HepG2 (cell line): ENCODE measurements at regions not wholly inside any gene's neighbourhood (a gene's known extent, or its start where the extent isn't known, plus 50 kb on each side); places are given as distances from the start of the nearest gene placed in this dataset.

Source experiments
- EZH2 ChIP-seq: conservative IDR thresholded peaks from 2 replicates; pipeline ENCODE4 v1.6.1; 2012; ENCODE audit warnings: mild to moderate bottlenecking, low read depth, low read length, moderate library complexity
- RBM22 ChIP-seq: fragments of 200-400 bp; formaldehyde crosslinking; optimal IDR thresholded peaks from 2 replicates; pipeline ENCODE3; 2017; ENCODE audit warnings: mild to moderate bottlenecking, low read length, moderate library complexity
- SAP130 ChIP-seq: IDR thresholded peaks from 2 replicates; pipeline ENCODE4 v1.6.1; 2016; ENCODE audit warnings: low read depth
- ZNF232 ChIP-seq: sonication (generic); formaldehyde crosslinking; IDR thresholded peaks from 2 replicates; pipeline ENCODE4 v1.4.0; 2020; ENCODE audit warnings: missing genetic modification reagents, borderline replicate concordance
- TF ChIP-seq, protein P1 (sequence below): sonication (generic); formaldehyde crosslinking; IDR thresholded peaks from 2 replicates; pipeline ENCODE4 v1.5.0; 2020; ENCODE audit warnings: mild to moderate bottlenecking, missing genetic modification reagents, moderate library complexity
- TF ChIP-seq, protein P2 (sequence below): sonication (generic); formaldehyde crosslinking; IDR thresholded peaks from 2 replicates; pipeline ENCODE4 v1.8.1; 2022; ENCODE audit warnings: mild to moderate bottlenecking, missing genetic modification reagents

DNA sequence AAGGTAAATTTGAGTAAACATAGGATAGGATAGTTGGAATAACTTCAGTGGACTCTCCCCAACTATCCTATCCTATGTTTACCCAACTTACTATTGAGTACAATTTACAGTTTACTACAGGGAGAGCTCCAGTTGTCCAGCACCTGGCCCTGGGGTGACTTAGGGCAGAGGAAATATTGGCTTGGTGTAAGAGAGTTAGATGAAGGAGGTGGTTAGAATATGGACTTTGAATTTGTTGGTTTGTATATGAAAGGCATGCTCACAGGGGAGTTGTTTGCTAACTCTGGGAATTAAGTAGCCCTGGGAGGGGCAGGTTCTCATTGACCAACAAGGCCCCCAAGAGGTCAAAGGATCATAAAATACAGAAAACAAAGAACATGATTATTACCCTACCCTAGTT lies 497.7 kb downstream of the ARL4A start:
- TF ChIP-seq RBM22 (no peak), ZNF232 (CRISPR knock-in tag) (no peak), EZH2 (no peak), SAP130 (peak; percentile 56)
- TF ChIP-seq, protein P1, sequence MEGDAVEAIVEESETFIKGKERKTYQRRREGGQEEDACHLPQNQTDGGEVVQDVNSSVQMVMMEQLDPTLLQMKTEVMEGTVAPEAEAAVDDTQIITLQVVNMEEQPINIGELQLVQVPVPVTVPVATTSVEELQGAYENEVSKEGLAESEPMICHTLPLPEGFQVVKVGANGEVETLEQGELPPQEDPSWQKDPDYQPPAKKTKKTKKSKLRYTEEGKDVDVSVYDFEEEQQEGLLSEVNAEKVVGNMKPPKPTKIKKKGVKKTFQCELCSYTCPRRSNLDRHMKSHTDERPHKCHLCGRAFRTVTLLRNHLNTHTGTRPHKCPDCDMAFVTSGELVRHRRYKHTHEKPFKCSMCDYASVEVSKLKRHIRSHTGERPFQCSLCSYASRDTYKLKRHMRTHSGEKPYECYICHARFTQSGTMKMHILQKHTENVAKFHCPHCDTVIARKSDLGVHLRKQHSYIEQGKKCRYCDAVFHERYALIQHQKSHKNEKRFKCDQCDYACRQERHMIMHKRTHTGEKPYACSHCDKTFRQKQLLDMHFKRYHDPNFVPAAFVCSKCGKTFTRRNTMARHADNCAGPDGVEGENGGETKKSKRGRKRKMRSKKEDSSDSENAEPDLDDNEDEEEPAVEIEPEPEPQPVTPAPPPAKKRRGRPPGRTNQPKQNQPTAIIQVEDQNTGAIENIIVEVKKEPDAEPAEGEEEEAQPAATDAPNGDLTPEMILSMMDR = peak; percentile 20; the same call in 1 of the 2 replicates
- TF ChIP-seq, protein P2, sequence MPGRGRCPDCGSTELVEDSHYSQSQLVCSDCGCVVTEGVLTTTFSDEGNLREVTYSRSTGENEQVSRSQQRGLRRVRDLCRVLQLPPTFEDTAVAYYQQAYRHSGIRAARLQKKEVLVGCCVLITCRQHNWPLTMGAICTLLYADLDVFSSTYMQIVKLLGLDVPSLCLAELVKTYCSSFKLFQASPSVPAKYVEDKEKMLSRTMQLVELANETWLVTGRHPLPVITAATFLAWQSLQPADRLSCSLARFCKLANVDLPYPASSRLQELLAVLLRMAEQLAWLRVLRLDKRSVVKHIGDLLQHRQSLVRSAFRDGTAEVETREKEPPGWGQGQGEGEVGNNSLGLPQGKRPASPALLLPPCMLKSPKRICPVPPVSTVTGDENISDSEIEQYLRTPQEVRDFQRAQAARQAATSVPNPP (CRISPR knock-in tag) = peak; percentile 33; the same call in 1 of the 2 replicates
